A673 (cell line): ENCODE measurements at regions not wholly inside any gene's neighbourhood (a gene's known extent, or its start where the extent isn't known, plus 50 kb on each side); places are given as distances from the start of the nearest gene placed in this dataset.
A peak's percentile ranks its signal among the peaks of the same experiment; 100 is the strongest.

Experiments used
- BruUV-seq: library from RNA; stranded (reverse); fragments of 400-500 nt; replicated peaks from 2 replicates; lab custom pipeline; 2021; lab: Mats Ljungman, UMichigan
- CTCF ChIA-PET: fragments of 300-600 bp; sonication (Branson Sonifier 250); formaldehyde crosslinking; loops from one replicate; lab custom pipeline; 2022; ENCODE audit warnings: antibody characterized with exemption; lab: Charles Lee
- POLR2A ChIA-PET: fragments of 300-600 bp; sonication (Branson Sonifier 250); formaldehyde crosslinking; loops from one replicate; lab custom pipeline; 2022; ENCODE audit warnings: antibody characterized with exemption; ENCODE audit not compliant: low non-redundant PET; lab: Charles Lee
- DNase-seq: peaks from one replicate; pipeline ENCODE4 v3.0.0-alpha.2; 2015; ENCODE audit warnings: low spot score
- H3K27ac ChIP-seq: fragments of 200-600 bp; sonication (generic); 2 replicates; pipeline ENCODE4 v1.5.1; 2016; ENCODE audit warnings: mixed run types, low read depth, mild to moderate bottlenecking, mixed read lengths, antibody characterized with exemption, low read length; ENCODE audit not compliant: poor library complexity, severe bottlenecking
- H3K27me3 ChIP-seq: fragments of 200-600 bp; sonication (generic); replicated peaks from 2 replicates; pipeline ENCODE4 v1.6.1; 2017; ENCODE audit warnings: mixed run types, low read depth, mild to moderate bottlenecking, mixed read lengths, antibody characterized with exemption, low read length; ENCODE audit not compliant: insufficient read depth, poor library complexity
- H3K36me3 ChIP-seq: fragments of 200-600 bp; sonication (generic); 2 replicates; pipeline ENCODE4 v1.6.1; 2016; ENCODE audit warnings: mixed run types, mild to moderate bottlenecking, mixed read lengths, antibody characterized with exemption, low read length; ENCODE audit not compliant: insufficient read depth, poor library complexity, severe bottlenecking
- H3K4me1 ChIP-seq: fragments of 200-600 bp; sonication (generic); 2 replicates; pipeline ENCODE4 v1.6.1; 2017; ENCODE audit warnings: mixed run types, mild to moderate bottlenecking, mixed read lengths, antibody characterized with exemption, low read length; ENCODE audit not compliant: insufficient read depth, poor library complexity, severe bottlenecking
- H3K4me3 ChIP-seq: fragments of 200-600 bp; sonication (generic); 2 replicates; pipeline ENCODE4 v1.5.1; 2016; ENCODE audit warnings: low read depth, mixed run types, mild to moderate bottlenecking, mixed read lengths, low read length; ENCODE audit not compliant: poor library complexity, severe bottlenecking
- H3K9me3 ChIP-seq: fragments of 200-600 bp; sonication (generic); 2 replicates; pipeline ENCODE4 v1.6.1; 2016; ENCODE audit warnings: mixed run types, low read depth, mild to moderate bottlenecking, mixed read lengths, antibody characterized with exemption, low read length; ENCODE audit not compliant: poor library complexity, severe bottlenecking
- EZH2 ChIP-seq: fragments of 200-600 bp; sonication (generic); IDR thresholded peaks from 2 replicates; pipeline ENCODE4 v1.6.1; 2017; ENCODE audit warnings: borderline replicate concordance, low read depth, mild to moderate bottlenecking, mixed read lengths, antibody characterized with exemption, low read length; ENCODE audit not compliant: poor library complexity, severe bottlenecking
- intact Hi-C: fragments of 100-400 bp; cut with micrococcal nuclease; formaldehyde crosslinking; loops from one replicate; pipeline ENCODE4 v1.10.0; 2022; ENCODE audit not compliant: unreplicated experiment
- TF ChIP-seq, protein P1 (sequence below): fragments of 300-800, 200-600 bp; sonication (generic); conservative IDR thresholded peaks from 2 replicates; pipeline ENCODE4 v1.5.1; 2017; ENCODE audit warnings: low read depth, mild to moderate bottlenecking, antibody characterized with exemption, low read length, moderate library complexity, mixed read lengths

- Histone ChIP-seq H3K4me3 (no peak overlapping the region), H3K27ac (no peak overlapping the region), H3K27me3 (no peaks in the 10 kb centered on the region), H3K4me1 (no peaks in the 10 kb centered on the region), H3K9me3 (no peaks in the 10 kb centered on the region), H3K36me3 (no peaks in the 10 kb centered on the region)
- no peak for DNase-seq
- ChIA-PET CTCF (no interaction called here), POLR2A (no interaction called here)
- intact Hi-C loops = no loop called here
- BruUV-seq = no TSS peak
- TF ChIP-seq, protein P1, sequence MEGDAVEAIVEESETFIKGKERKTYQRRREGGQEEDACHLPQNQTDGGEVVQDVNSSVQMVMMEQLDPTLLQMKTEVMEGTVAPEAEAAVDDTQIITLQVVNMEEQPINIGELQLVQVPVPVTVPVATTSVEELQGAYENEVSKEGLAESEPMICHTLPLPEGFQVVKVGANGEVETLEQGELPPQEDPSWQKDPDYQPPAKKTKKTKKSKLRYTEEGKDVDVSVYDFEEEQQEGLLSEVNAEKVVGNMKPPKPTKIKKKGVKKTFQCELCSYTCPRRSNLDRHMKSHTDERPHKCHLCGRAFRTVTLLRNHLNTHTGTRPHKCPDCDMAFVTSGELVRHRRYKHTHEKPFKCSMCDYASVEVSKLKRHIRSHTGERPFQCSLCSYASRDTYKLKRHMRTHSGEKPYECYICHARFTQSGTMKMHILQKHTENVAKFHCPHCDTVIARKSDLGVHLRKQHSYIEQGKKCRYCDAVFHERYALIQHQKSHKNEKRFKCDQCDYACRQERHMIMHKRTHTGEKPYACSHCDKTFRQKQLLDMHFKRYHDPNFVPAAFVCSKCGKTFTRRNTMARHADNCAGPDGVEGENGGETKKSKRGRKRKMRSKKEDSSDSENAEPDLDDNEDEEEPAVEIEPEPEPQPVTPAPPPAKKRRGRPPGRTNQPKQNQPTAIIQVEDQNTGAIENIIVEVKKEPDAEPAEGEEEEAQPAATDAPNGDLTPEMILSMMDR = no peak
- no peak for TF ChIP-seq EZH2
These were observed 174.7 kb downstream of the TTC8 start for GRCh38 chr14:88999137-88999536.

GRCh38 chr14:89000007-89000942 lies 175.8 kb downstream of the TTC8 start:
- Histone ChIP-seq H3K36me3 (no peaks in the 10 kb centered on the region), H3K4me1 (no peaks in the 10 kb centered on the region), H3K27ac (no peak overlapping the region), H3K9me3 (no peaks in the 10 kb centered on the region), H3K27me3 (no peaks in the 10 kb centered on the region), H3K4me3 (no peak overlapping the region)
- TF ChIP-seq, protein P1 = no peak
- TF ChIP-seq EZH2 = no peak
- peak; percentile 46 for DNase-seq
- CTCF ChIA-PET = interaction anchor here (0.5 kb wide), 1 partner anchor 25 kb away, joined by 3 read pairs; no protein-coding TSS in a partner anchor
- BruUV-seq = no TSS peak
- POLR2A ChIA-PET = no interaction called here
- intact Hi-C loops = no loop called here

DNA sequence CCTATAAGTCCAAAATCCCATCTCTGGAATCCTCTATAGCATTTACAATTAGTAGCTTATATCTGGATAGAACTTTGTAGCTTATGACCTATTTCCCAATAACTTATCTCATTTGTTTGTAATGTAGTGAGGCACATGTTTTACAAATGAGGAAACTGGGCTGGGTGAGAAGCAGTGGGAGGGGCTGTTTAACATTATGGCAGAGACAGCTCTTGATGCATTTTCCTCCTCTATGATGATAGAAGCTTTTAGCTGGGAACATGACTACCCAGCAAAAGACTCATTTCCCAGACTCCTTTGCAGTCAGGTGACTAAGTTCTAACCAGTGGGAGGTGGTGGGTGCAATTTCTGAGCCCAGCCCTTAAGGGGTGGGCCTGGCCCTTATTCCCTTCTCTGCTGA lies 179.7 kb downstream of the TTC8 start:
- H3K27me3 ChIP-seq = no peaks in the 10 kb centered on the region
- intact Hi-C loops = no loop called here
- BruUV-seq = no TSS peak
- no peak overlapping the region for H3K27ac ChIP-seq
- no peaks in the 10 kb centered on the region for H3K4me1 ChIP-seq
- H3K9me3 ChIP-seq = no peaks in the 10 kb centered on the region
- no peak for TF ChIP-seq EZH2
- no peak overlapping the region for H3K4me3 ChIP-seq
- no peak for DNase-seq
- ChIA-PET CTCF (no interaction called here), POLR2A (no interaction called here)
- no peaks in the 10 kb centered on the region for H3K36me3 ChIP-seq
